Esophagus squamous epithelium (tissue), 5 donors: ENCODE measurements at regions not wholly inside any gene's neighbourhood (a gene's known extent, or its start where the extent isn't known, plus 50 kb on each side); places are given as distances from the start of the nearest gene placed in this dataset.

Experiments used
- DNase-seq: peaks from one replicate; lab custom pipeline; 2025; lab: John Stamatoyannopoulos, UW
- H3K27ac ChIP-seq, 4 donors: fragments of 200-600 bp; sonication (generic); one replicate each; pipeline ENCODE4 v1.5.1; 2016 to 2019; ENCODE audit warnings: mild to moderate bottlenecking in 1 of 4
- H3K27me3 ChIP-seq, 4 donors: fragments of 200-600 bp; sonication (generic); 1 replicate in 3 of 4; 2 replicates in 1 of 4; pipeline versions ENCODE4 v1.5.1 to v1.6.0; 2017 to 2021; ENCODE audit warnings: antibody characterized with exemption in 1 of 4
- H3K36me3 ChIP-seq, 3 donors: fragments of 200-600 bp; sonication (generic); one replicate each; pipeline ENCODE4 v1.5.1; 2016 to 2019
- H3K4me1 ChIP-seq, 3 donors: fragments of 200-600 bp; sonication (generic); one replicate each; pipeline ENCODE4 v1.5.1; 2017 to 2019
- H3K4me3 ChIP-seq, 4 donors: fragments of 200-600 bp; sonication (generic); 1 replicate in 3 of 4; 2 replicates in 1 of 4; pipeline ENCODE4 v1.5.1; 2016 to 2019; ENCODE audit warnings: mild to moderate bottlenecking in 2 of 4, moderate library complexity in 1 of 4
- H3K9me3 ChIP-seq, 3 donors: fragments of 200-600 bp; sonication (generic); one replicate each; pipeline ENCODE4 v1.5.1; 2016 to 2019
- CTCF ChIP-seq, 6 experiments: fragments of 450-650 bp in 4 of 6; fragments of 200-600 bp in 2 of 6; sonication (generic) in 2 of 6; IDR thresholded peaks; one replicate each; pipeline ENCODE4 v1.5.1; 2016 to 2019; ENCODE audit warnings: antibody characterized with exemption in 6 of 6, mild to moderate bottlenecking in 4 of 6, moderate library complexity in 4 of 6
- POLR2A ChIP-seq, 4 donors: fragments of 450-650 bp; IDR thresholded peaks; one replicate each; pipeline ENCODE4 v1.6.1; 2017; ENCODE audit warnings: antibody characterized with exemption in 4 of 4, mild to moderate bottlenecking in 4 of 4, moderate library complexity in 3 of 4
- WGBS, 2 donors: methylation state at CpG; one replicate each; pipeline ENCODE4 v1.1.5; 2018; 5-methylcytosine and 5-hydroxymethylcytosine counted together
- intact Hi-C: fragments of 100-400 bp; cut with DNase I; formaldehyde crosslinking; loops from one replicate; pipeline ENCODE4 v1.15.0; 2022
- donor health status: DM: yes; HTN: yes; CAD: no.

GRCh38 chr4:159719531-159719930 is 616.7 kb downstream of the RAPGEF2 start:
- Histone ChIP-seq H3K36me3 (no peaks in the 10 kb centered on the region), H3K9me3 (peaks cover 0 to 6% (median 0%) of the 10 kb centered on the region in 3 donors), H3K27ac (no peak overlapping the region), H3K4me3 (no peak overlapping the region), H3K27me3 (no peaks in the 10 kb centered on the region), H3K4me1 (no peaks in the 10 kb centered on the region)
- intact Hi-C loops = no loop called here
- no peak for DNase-seq
- no peak for TF ChIP-seq POLR2A (IDR thresholded peaks at IDR 0.05)
- TF ChIP-seq CTCF (IDR thresholded peaks at IDR 0.05) = no peak

GRCh38 chr4:159722052-159722451 is 619.2 kb downstream of the RAPGEF2 start:
- TF ChIP-seq CTCF (IDR thresholded peaks at IDR 0.05) (no peak), POLR2A (IDR thresholded peaks at IDR 0.05) (no peak)
- intact Hi-C loops = no loop called here
- Histone ChIP-seq H3K9me3 (peaks cover 0 to 6% (median 0%) of the 10 kb centered on the region in 3 donors), H3K4me1 (no peaks in the 10 kb centered on the region), H3K27me3 (no peaks in the 10 kb centered on the region), H3K4me3 (no peak overlapping the region), H3K27ac (no peak overlapping the region), H3K36me3 (no peaks in the 10 kb centered on the region)
- no peak for DNase-seq
- WGBS, 2 donors = 67 to 81% methylated on average over 3 to 6 of the region's 16 CpGs

GRCh38 chr4:159722918-159723317 is 620.0 kb downstream of the RAPGEF2 start:
- no peaks in the 10 kb centered on the region for H3K36me3 ChIP-seq
- no peak overlapping the region for H3K4me3 ChIP-seq
- no peaks in the 10 kb centered on the region for H3K4me1 ChIP-seq
- TF ChIP-seq POLR2A (IDR thresholded peaks at IDR 0.05) (no peak), CTCF (IDR thresholded peaks at IDR 0.05) (no peak)
- no peak for DNase-seq
- H3K9me3 ChIP-seq = peaks cover 0 to 6% (median 0%) of the 10 kb centered on the region in 3 donors
- WGBS, 2 donors = 53% methylated on average over 3 of the region's 4 CpGs; no CpG with 5 or more reads in 1 of the 2 donors
- intact Hi-C loops = no loop called here
- no peaks in the 10 kb centered on the region for H3K27me3 ChIP-seq
- no peak overlapping the region for H3K27ac ChIP-seq

- Histone ChIP-seq H3K4me1 (no peaks in the 10 kb centered on the region), H3K36me3 (no peaks in the 10 kb centered on the region), H3K9me3 (peaks cover 0 to 6% (median 0%) of the 10 kb centered on the region in 3 donors), H3K27me3 (no peaks in the 10 kb centered on the region), H3K27ac (no peak overlapping the region), H3K4me3 (no peak overlapping the region)
- TF ChIP-seq POLR2A (IDR thresholded peaks at IDR 0.05) (no peak), CTCF (IDR thresholded peaks at IDR 0.05) (no peak)
- DNase-seq = no peak
- WGBS, 2 donors = 45 to 62% methylated on average over 4 to 5 of the region's 8 CpGs
- intact Hi-C loops = no loop called here
Observed at GRCh38 chr4:159723341-159724048, 620.6 kb downstream of the RAPGEF2 start.

GRCh38 chr4:159725571-159725970 is 622.7 kb downstream of the RAPGEF2 start:
- TF ChIP-seq POLR2A (IDR thresholded peaks at IDR 0.05) (no peak), CTCF (IDR thresholded peaks at IDR 0.05) (no peak)
- H3K36me3 ChIP-seq = no peaks in the 10 kb centered on the region
- no peak overlapping the region for H3K27ac ChIP-seq
- no peak for DNase-seq
- H3K4me3 ChIP-seq = no peak overlapping the region
- no peaks in the 10 kb centered on the region for H3K27me3 ChIP-seq
- WGBS, 2 donors = 62 to 67% methylated on average over 1 of the region's 1 CpG
- no peaks in the 10 kb centered on the region for H3K4me1 ChIP-seq
- H3K9me3 ChIP-seq = peaks cover 0 to 6% (median 0%) of the 10 kb centered on the region in 3 donors
- intact Hi-C loops = no loop called here
